Adrenal gland (tissue), 9 donors: ENCODE measurements at regions not wholly inside any gene's neighbourhood (a gene's known extent, or its start where the extent isn't known, plus 50 kb on each side); places are given as distances from the start of the nearest gene placed in this dataset.

Experiments
- DNase-seq, 7 donors: peaks; one replicate each; pipeline ENCODE4 v3.0.0-alpha.2; 2019 to 2020
- H3K27ac ChIP-seq, 5 donors: fragments of 200-600 bp; sonication (generic) in 4 of 5; 1 replicate in 3 of 5; 2 replicates in 2 of 5; pipeline versions ENCODE4 v1.5.1 to v1.8.0; 2016 to 2020; ENCODE audit warnings: mild to moderate bottlenecking in 1 of 5
- H3K27me3 ChIP-seq: fragments of 200-600 bp; 2 replicates; pipeline ENCODE4 v1.8.0; 2021
- H3K36me3 ChIP-seq, 2 donors: fragments of 200-600 bp; replicated peaks in 1 of 2; 1 replicate in 1 of 2; 2 replicates in 1 of 2; pipeline versions ENCODE4 v1.5.1 to v1.8.0; 2018 to 2022
- H3K4me1 ChIP-seq, 2 donors: fragments of 200-600 bp; replicated peaks in 1 of 2; 1 replicate in 1 of 2; 2 replicates in 1 of 2; pipeline versions ENCODE4 v1.5.1 to v1.8.0; 2018 to 2021
- H3K4me3 ChIP-seq, 4 donors: fragments of 200-600 bp; sonication (generic) in 3 of 4; one replicate each; pipeline ENCODE4 v1.5.1; 2016 to 2018
- H3K9me3 ChIP-seq, 3 donors: fragments of 200-600 bp; sonication (generic) in 1 of 3; replicated peaks in 1 of 3; 1 replicate in 2 of 3; 2 replicates in 1 of 3; pipeline versions ENCODE4 v1.5.1 to v1.8.0; 2016 to 2021
- POLR2A ChIP-seq, 2 donors: fragments of 450-650 bp; IDR thresholded peaks; one replicate each; pipeline ENCODE4 v1.6.1; 2017; ENCODE audit warnings: antibody characterized with exemption in 2 of 2, mild to moderate bottlenecking in 2 of 2, moderate library complexity in 1 of 2
- WGBS, 4 donors: extraction: QIAGEN DNeasy Blood & Tissue Kit in 2 of 4; methylation state at CpG; one replicate each; pipeline versions ENCODE4 v1.1.5 to v1.1.7; 2013 to 2017; 5-methylcytosine and 5-hydroxymethylcytosine counted together
- intact Hi-C, 2 donors: fragments of 100-400 bp; cut with DNase I; formaldehyde crosslinking; loops; one replicate each; pipeline versions ENCODE4 v1.14.1 to v1.15.0; 2022 to 2023
- TF ChIP-seq, protein P1 (sequence below), 6 experiments: fragments of 450-650 bp in 4 of 6; fragments of 200-600 bp in 2 of 6; sonication (generic) in 1 of 6; IDR thresholded peaks; 1 replicate in 5 of 6; 2 replicates in 1 of 6; pipeline versions ENCODE4 v1.5.1 to v1.8.0; 2016 to 2021; ENCODE audit warnings: antibody characterized with exemption in 6 of 6, mild to moderate bottlenecking in 2 of 6, moderate library complexity in 1 of 6
- donor health status: healthy with polysubstance abuse.
- donor health status: Bipolar disorder and iron deficiency.
- donor health status: DM: yes; HTN: yes; CAD: no.
- donor health status: DM: no; HTN: no; CAD: no.
- donor health status: DM: no; HTN: no; CAD: no.

DNA sequence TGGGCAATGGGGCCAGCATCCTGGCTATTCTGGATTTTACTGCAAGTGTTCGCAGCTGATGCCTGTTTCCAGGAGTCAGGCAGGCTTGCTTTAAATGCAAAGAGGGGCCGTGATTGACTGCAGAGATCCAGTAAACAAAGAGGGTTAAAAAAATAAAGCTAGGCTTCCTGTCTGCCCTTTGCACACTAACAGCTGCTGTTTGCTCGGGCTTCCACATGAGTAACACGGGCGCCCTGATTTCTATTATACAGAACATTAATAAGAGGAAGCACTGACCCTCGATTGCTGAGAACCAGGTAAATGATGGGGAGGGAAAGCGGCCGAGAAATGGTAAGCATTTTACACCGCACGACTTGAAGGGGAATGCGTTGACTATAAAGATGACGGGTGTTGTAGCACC, 254.2 kb upstream of the ZNF507 start:
- no peaks in the 10 kb centered on the region for H3K27me3 ChIP-seq
- H3K27ac ChIP-seq = no peak overlapping the region
- DNase-seq = no peak
- intact Hi-C loops = no loop called here
- no peak for TF ChIP-seq POLR2A (IDR thresholded peaks at IDR 0.05)
- TF ChIP-seq, protein P1, sequence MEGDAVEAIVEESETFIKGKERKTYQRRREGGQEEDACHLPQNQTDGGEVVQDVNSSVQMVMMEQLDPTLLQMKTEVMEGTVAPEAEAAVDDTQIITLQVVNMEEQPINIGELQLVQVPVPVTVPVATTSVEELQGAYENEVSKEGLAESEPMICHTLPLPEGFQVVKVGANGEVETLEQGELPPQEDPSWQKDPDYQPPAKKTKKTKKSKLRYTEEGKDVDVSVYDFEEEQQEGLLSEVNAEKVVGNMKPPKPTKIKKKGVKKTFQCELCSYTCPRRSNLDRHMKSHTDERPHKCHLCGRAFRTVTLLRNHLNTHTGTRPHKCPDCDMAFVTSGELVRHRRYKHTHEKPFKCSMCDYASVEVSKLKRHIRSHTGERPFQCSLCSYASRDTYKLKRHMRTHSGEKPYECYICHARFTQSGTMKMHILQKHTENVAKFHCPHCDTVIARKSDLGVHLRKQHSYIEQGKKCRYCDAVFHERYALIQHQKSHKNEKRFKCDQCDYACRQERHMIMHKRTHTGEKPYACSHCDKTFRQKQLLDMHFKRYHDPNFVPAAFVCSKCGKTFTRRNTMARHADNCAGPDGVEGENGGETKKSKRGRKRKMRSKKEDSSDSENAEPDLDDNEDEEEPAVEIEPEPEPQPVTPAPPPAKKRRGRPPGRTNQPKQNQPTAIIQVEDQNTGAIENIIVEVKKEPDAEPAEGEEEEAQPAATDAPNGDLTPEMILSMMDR (IDR thresholded peaks at IDR 0.05) = no peak
- no peaks in the 10 kb centered on the region for H3K36me3 ChIP-seq
- H3K9me3 ChIP-seq = no peaks in the 10 kb centered on the region
- WGBS, 4 donors = 36 to 47% (median 44%) methylated on average over 11 to 12 of the region's 12 CpGs
- H3K4me3 ChIP-seq = no peak overlapping the region
- no peaks in the 10 kb centered on the region for H3K4me1 ChIP-seq

DNA sequence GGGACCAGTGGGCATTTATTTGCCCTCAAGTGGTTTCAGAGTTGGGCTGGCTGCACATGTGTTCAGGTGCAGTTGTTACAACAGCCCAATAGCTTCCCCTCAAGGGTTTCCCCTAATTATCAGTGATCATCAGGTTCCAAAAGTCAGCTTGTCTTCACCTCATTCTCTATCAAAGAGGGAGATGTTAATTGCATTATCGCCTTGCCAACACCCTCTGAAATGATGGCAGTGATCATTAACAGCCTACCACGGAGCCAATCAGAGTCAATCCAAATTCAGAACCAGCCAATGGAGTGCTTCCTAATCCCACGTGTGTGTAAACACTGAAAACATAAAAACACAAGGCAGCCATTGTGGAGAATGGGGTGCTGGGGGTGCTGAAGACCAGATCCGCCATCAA, 248.4 kb upstream of the ZNF507 start:
- intact Hi-C loops = no loop called here
- TF ChIP-seq POLR2A (IDR thresholded peaks at IDR 0.05) = no peak
- TF ChIP-seq, protein P1 (IDR thresholded peaks at IDR 0.05) = no peak
- 66 to 86% (median 80%) methylated on average over 4 of the region's 4 CpGs for WGBS, 4 donors
- Histone ChIP-seq H3K27ac (no peak overlapping the region), H3K27me3 (no peaks in the 10 kb centered on the region), H3K9me3 (no peaks in the 10 kb centered on the region), H3K4me1 (peaks cover 0 to 7% of the 10 kb centered on the region in 2 donors), H3K4me3 (no peak overlapping the region), H3K36me3 (no peaks in the 10 kb centered on the region)
- no peak for DNase-seq

DNA sequence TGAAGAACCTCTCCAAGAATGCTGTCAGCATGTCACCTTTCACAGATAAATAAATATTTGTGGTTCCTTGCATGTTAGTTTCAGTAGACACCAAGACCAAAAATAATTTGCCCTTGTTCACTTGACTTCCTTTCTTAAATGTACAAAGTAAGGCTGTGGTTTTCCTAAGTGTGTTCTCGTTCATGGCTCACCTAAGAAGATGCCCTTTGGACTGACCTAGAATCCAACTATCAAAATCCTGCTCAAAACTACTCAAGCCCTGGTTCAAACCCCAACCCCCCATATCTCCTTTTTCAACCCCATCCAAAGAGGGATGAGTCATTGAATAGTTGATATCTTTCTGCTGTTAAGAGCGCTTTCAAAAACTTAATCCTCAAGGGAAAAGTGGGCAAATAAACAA, 247.8 kb upstream of the ZNF507 start:
- Histone ChIP-seq H3K36me3 (no peaks in the 10 kb centered on the region), H3K27ac (no peak overlapping the region), H3K4me3 (no peak overlapping the region), H3K4me1 (peaks cover 0 to 7% of the 10 kb centered on the region in 2 donors), H3K27me3 (peaks cover 2% of the 10 kb centered on the region), H3K9me3 (no peaks in the 10 kb centered on the region)
- no peak for TF ChIP-seq POLR2A (IDR thresholded peaks at IDR 0.05)
- TF ChIP-seq, protein P1 (IDR thresholded peaks at IDR 0.05) = no peak
- WGBS, 4 donors = 44 to 61% (median 58%) methylated on average over 2 of the region's 2 CpGs
- DNase-seq = no peak
- intact Hi-C loops = no loop called here

DNA sequence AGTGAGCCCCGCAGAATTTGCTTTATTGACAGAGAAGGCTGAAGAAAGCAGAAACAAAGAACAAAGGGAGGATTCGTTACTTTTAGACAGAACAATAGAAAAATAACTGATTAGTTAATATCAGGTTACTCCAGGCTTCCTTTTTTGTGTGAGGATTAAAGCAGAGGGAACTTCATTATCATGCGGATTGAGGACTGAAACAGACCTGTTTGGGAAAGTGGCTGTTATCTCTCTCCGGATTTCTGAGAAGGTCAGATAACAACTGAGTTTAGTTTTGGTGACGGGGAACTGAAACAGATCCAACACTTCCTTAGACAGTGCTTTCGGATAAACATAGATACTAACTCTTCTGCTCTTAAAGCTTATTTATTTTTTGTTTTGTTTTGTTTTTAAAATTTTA, 246.4 kb upstream of the ZNF507 start:
- Histone ChIP-seq H3K4me3 (no peak overlapping the region), H3K36me3 (no peaks in the 10 kb centered on the region), H3K4me1 (peaks cover 0 to 7% of the 10 kb centered on the region in 2 donors), H3K27me3 (peaks cover 11% of the 10 kb centered on the region), H3K27ac (no peak overlapping the region), H3K9me3 (no peaks in the 10 kb centered on the region)
- peak in 2 of 7 donors; percentile 8 to 11 for DNase-seq
- TF ChIP-seq POLR2A (IDR thresholded peaks at IDR 0.05) = no peak
- TF ChIP-seq, protein P1 (IDR thresholded peaks at IDR 0.05) = no peak
- 9 to 15% (median 15%) methylated on average over 6 of the region's 6 CpGs for WGBS, 4 donors
- intact Hi-C loops = no loop called here
